Osteocyte (in vitro differentiated cells): ENCODE measurements at regions not wholly inside any gene's neighbourhood (a gene's known extent, or its start where the extent isn't known, plus 50 kb on each side); places are given as distances from the start of the nearest gene placed in this dataset.

Experiments
- DNase-seq: peaks from one replicate; pipeline ENCODE4 v3.0.0; 2021; ENCODE audit warnings: mixed read lengths; ENCODE audit not compliant: unreplicated experiment; ENCODE audit errors: extremely low spot score
- H3K27ac Mint-ChIP-seq: one replicate; pipeline ENCODE4 v1.8.0; 2021; ENCODE audit warnings: mild to moderate bottlenecking, mixed read lengths; ENCODE audit not compliant: unreplicated experiment
- H3K27me3 Mint-ChIP-seq: one replicate; pipeline ENCODE4 v1.8.0; 2021; ENCODE audit warnings: mixed read lengths; ENCODE audit not compliant: unreplicated experiment
- H3K36me3 Mint-ChIP-seq: one replicate; pipeline ENCODE4 v1.8.0; 2021; ENCODE audit warnings: mixed read lengths; ENCODE audit not compliant: unreplicated experiment
- H3K4me1 Mint-ChIP-seq: one replicate; pipeline ENCODE4 v1.8.0; 2021; ENCODE audit warnings: mixed read lengths; ENCODE audit not compliant: unreplicated experiment
- H3K4me3 Mint-ChIP-seq: one replicate; pipeline ENCODE4 v1.8.0; 2021; ENCODE audit warnings: mild to moderate bottlenecking, moderate library complexity, mixed read lengths; ENCODE audit not compliant: unreplicated experiment
- H3K9me3 Mint-ChIP-seq: one replicate; pipeline ENCODE4 v1.8.0; 2021; ENCODE audit warnings: mixed read lengths; ENCODE audit not compliant: unreplicated experiment
- TF ChIP-seq, protein P1 (sequence below): fragments of 200-600 bp; sonication (generic); IDR thresholded peaks from 2 replicates; pipeline ENCODE4 v1.5.0; 2021; ENCODE audit warnings: antibody characterized with exemption, mild to moderate bottlenecking, moderate library complexity

GRCh38 chr10:31116226-31116625 is 84.6 kb upstream of the ZNF438 start:
- H3K4me3 Mint-ChIP-seq: no peak overlapping the region
- TF ChIP-seq, protein P1, sequence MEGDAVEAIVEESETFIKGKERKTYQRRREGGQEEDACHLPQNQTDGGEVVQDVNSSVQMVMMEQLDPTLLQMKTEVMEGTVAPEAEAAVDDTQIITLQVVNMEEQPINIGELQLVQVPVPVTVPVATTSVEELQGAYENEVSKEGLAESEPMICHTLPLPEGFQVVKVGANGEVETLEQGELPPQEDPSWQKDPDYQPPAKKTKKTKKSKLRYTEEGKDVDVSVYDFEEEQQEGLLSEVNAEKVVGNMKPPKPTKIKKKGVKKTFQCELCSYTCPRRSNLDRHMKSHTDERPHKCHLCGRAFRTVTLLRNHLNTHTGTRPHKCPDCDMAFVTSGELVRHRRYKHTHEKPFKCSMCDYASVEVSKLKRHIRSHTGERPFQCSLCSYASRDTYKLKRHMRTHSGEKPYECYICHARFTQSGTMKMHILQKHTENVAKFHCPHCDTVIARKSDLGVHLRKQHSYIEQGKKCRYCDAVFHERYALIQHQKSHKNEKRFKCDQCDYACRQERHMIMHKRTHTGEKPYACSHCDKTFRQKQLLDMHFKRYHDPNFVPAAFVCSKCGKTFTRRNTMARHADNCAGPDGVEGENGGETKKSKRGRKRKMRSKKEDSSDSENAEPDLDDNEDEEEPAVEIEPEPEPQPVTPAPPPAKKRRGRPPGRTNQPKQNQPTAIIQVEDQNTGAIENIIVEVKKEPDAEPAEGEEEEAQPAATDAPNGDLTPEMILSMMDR: no peak
- no peak for DNase-seq
- H3K4me1 Mint-ChIP-seq: peaks cover 7% of the 10 kb centered on the region
- peaks cover 15% of the 10 kb centered on the region for H3K9me3 Mint-ChIP-seq
- no peaks in the 10 kb centered on the region for H3K27me3 Mint-ChIP-seq
- H3K27ac Mint-ChIP-seq: no peak overlapping the region
- peaks cover 3% of the 10 kb centered on the region for H3K36me3 Mint-ChIP-seq

- Mint-ChIP-seq H3K27me3 (no peaks in the 10 kb centered on the region), H3K4me3 (no peak overlapping the region), H3K4me1 (peaks cover 22% of the 10 kb centered on the region), H3K36me3 (no peaks in the 10 kb centered on the region), H3K27ac (no peak overlapping the region), H3K9me3 (peaks cover 10% of the 10 kb centered on the region)
- TF ChIP-seq, protein P1: no peak
- DNase-seq: no peak
Observed at GRCh38 chr10:31118556-31118955, 86.9 kb upstream of the ZNF438 start.

- peaks cover 4% of the 10 kb centered on the region for H3K9me3 Mint-ChIP-seq
- H3K36me3 Mint-ChIP-seq: no peaks in the 10 kb centered on the region
- no peak overlapping the region for H3K27ac Mint-ChIP-seq
- no peak for DNase-seq
- no peaks in the 10 kb centered on the region for H3K27me3 Mint-ChIP-seq
- TF ChIP-seq, protein P1: no peak
- no peak overlapping the region for H3K4me3 Mint-ChIP-seq
- H3K4me1 Mint-ChIP-seq: peaks cover 22% of the 10 kb centered on the region
Observed at GRCh38 chr10:31120392-31120791, 88.7 kb upstream of the ZNF438 start.

DNA sequence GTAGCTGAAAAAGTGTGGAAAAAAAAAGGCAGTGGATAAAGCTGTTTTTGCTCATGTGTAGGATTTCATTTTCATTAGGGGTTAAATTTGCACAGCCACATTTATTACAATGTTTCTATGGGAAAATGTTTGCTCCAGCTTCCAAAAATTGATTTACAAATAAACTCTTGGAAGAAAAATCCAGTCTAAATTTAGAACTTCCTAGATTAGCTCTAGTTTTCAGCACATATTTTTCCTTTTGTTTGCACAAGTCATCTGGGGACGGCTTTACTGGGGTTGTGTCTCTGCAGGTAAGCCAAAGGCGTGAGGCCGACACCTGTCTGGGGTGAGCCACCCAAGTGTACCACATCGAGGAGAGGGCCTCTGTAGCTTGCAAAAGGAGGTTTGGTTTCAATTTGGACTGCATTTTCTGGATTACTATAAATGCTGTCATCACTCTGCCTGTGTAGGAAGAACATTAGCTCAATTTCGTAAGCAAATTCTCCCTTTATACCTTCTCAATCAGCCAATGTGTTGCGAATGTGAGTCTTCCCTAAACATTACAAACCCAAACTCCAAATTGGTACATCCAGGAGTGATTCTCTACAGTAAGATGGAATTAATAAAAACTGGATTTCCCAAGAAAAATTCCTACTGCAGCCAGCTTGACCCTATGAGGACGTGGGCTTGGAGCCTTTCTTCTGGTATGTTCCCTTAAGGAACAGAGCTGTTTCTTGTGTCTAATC is 89.5 kb upstream of the ZNF438 start:
- H3K36me3 Mint-ChIP-seq: no peaks in the 10 kb centered on the region
- H3K27me3 Mint-ChIP-seq: no peaks in the 10 kb centered on the region
- H3K9me3 Mint-ChIP-seq: no peaks in the 10 kb centered on the region
- H3K4me1 Mint-ChIP-seq: peaks cover 22% of the 10 kb centered on the region
- H3K27ac Mint-ChIP-seq: peak overlapping the region; percentile 64
- TF ChIP-seq, protein P1: no peak
- DNase-seq: no peak
- no peak overlapping the region for H3K4me3 Mint-ChIP-seq

DNA sequence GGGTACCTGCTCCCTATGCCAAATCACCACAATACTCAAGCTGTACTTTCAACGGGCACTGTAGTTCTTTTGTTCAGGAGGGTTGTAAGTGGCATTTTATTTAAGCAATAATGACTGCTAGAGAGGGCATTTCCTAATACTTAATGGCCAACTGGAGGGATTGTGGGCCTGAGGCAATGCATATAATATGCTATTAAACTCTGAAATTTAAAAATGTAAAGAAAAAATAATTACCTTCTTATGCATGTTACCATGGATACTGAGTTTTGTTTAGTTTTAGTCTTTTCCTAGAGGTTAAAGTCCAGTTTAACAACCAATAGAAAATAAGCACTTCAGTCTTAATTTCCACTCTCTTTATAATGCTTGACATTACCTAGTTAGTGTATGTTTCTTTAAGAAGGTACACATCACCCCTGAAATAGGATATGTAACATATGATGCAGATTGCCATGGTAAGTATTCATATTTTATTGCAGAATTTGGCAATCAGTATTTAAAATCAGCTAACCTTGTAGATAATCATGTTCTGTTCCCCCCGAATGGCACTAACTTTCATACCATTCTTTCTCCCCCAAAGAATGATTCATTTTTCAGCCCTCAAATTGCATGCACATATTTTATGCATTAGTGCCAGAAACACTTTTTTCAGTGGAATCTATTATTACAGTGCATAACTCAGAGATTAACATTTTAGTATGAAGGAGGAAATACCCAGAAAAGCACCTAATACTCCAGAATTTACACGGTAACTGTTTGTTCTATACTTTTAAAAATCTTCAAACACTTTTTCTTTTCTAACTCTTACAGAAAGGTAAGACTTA is 90.3 kb upstream of the ZNF438 start:
- no peaks in the 10 kb centered on the region for H3K27me3 Mint-ChIP-seq
- H3K27ac Mint-ChIP-seq: peak overlapping the region; percentile 64
- no peaks in the 10 kb centered on the region for H3K36me3 Mint-ChIP-seq
- peaks cover 22% of the 10 kb centered on the region for H3K4me1 Mint-ChIP-seq
- DNase-seq: no peak
- H3K4me3 Mint-ChIP-seq: no peak overlapping the region
- TF ChIP-seq, protein P1: no peak
- H3K9me3 Mint-ChIP-seq: no peaks in the 10 kb centered on the region
